ENCODE measurements at regions not wholly inside any gene's neighbourhood (a gene's known extent, or its start where the extent isn't known, plus 50 kb on each side); places are given as distances from the start of the nearest gene placed in this dataset.

DNA sequence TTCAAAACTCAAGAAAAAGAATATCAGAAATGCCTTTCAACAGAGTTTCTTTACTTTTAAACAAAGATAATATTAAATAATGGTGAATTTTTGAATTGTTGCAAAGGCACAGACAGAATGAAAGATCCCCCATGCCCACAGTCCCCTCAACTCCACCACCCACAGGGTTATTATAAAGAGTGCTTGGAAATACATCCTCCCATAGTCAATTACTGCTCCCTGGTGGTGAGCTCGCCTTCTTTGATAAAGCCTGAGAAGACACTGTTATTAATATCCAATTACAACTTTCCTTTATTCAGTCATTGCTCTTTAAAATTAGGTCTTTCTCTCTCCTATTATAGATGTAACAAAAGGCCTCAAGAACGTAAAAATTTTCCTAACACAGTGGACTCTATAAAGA, 490.2 kb upstream of the RORB start:
- TF ChIP-seq, protein P1, sequence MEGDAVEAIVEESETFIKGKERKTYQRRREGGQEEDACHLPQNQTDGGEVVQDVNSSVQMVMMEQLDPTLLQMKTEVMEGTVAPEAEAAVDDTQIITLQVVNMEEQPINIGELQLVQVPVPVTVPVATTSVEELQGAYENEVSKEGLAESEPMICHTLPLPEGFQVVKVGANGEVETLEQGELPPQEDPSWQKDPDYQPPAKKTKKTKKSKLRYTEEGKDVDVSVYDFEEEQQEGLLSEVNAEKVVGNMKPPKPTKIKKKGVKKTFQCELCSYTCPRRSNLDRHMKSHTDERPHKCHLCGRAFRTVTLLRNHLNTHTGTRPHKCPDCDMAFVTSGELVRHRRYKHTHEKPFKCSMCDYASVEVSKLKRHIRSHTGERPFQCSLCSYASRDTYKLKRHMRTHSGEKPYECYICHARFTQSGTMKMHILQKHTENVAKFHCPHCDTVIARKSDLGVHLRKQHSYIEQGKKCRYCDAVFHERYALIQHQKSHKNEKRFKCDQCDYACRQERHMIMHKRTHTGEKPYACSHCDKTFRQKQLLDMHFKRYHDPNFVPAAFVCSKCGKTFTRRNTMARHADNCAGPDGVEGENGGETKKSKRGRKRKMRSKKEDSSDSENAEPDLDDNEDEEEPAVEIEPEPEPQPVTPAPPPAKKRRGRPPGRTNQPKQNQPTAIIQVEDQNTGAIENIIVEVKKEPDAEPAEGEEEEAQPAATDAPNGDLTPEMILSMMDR (IDR thresholded peaks at IDR 0.05) = no peak
- no peak for TF ChIP-seq POLR2A (IDR thresholded peaks at IDR 0.05)

All from stomach (tissue), 4 donors.